ENCODE measurements at regions not wholly inside any gene's neighbourhood (a gene's known extent, or its start where the extent isn't known, plus 50 kb on each side); places are given as distances from the start of the nearest gene placed in this dataset.

- Histone ChIP-seq H2AFZ (ENCODE audit: low read length) (no peak overlapping the region), H3K79me2 (ENCODE audit: insufficient read depth, low read depth, low read length) (no peaks in the 10 kb centered on the region), H4K20me1 (ENCODE audit: insufficient read depth, low read length) (no peaks in the 10 kb centered on the region), H3K9me3 (ENCODE audit: low read length) (no peaks in the 10 kb centered on the region), H3K36me3 (ENCODE audit: insufficient read depth, low read length) (no peaks in the 10 kb centered on the region), H3K4me2 (ENCODE audit: low read length) (no peak overlapping the region), H3K27ac (ENCODE audit: low read depth, low read length, poor library complexity, severe bottlenecking) (no peak overlapping the region), H3K4me3 (ENCODE audit: low read depth, low read length, poor library complexity, severe bottlenecking) (no peak overlapping the region), H3K4me1 (ENCODE audit: insufficient read depth, low read length, poor library complexity, severe bottlenecking) (no peaks in the 10 kb centered on the region), H3K9me2 (ENCODE audit: insufficient read depth, low read length) (no peaks in the 10 kb centered on the region)
- no TSS peak for BruUV-seq (replicated peaks)
- DNase-seq (ENCODE audit: low spot score), result no peak
- CTCF ChIA-PET (ENCODE audit: unreplicated experiment), result no interaction called here
- POLR2A ChIA-PET, result no interaction called here
- no peak for TF ChIP-seq EZH2phosphoT487 (IDR thresholded peaks at IDR 0.05; ENCODE audit: borderline replicate concordance, low read depth, low read length)
- no peak for TF ChIP-seq CTCF (conservative IDR thresholded peaks at IDR 0.05; ENCODE audit: low read length)
- intact Hi-C loops (cut with micrococcal nuclease; ENCODE audit: unreplicated experiment), result no loop called here
These were observed 107.4 kb downstream of the TMEM174 start for GRCh38 chr5:73280386-73280785.

GRCh38 chr5:73279805-73280204 is 106.8 kb downstream of the TMEM174 start:
- no TSS peak for BruUV-seq (replicated peaks)
- H3K79me2 ChIP-seq (ENCODE audit: insufficient read depth, low read depth, low read length), result no peaks in the 10 kb centered on the region
- no peak overlapping the region for H3K27ac ChIP-seq (ENCODE audit: low read depth, low read length, poor library complexity, severe bottlenecking)
- H4K20me1 ChIP-seq (ENCODE audit: insufficient read depth, low read length), result no peaks in the 10 kb centered on the region
- TF ChIP-seq CTCF (conservative IDR thresholded peaks at IDR 0.05; ENCODE audit: low read length) (no peak), EZH2phosphoT487 (IDR thresholded peaks at IDR 0.05; ENCODE audit: borderline replicate concordance, low read depth, low read length) (no peak)
- H3K4me2 ChIP-seq (ENCODE audit: low read length), result no peak overlapping the region
- no peaks in the 10 kb centered on the region for H3K9me2 ChIP-seq (ENCODE audit: insufficient read depth, low read length)
- DNase-seq (ENCODE audit: low spot score), result no peak
- H3K4me1 ChIP-seq (ENCODE audit: insufficient read depth, low read length, poor library complexity, severe bottlenecking), result no peaks in the 10 kb centered on the region
- H3K36me3 ChIP-seq (ENCODE audit: insufficient read depth, low read length), result no peaks in the 10 kb centered on the region
- intact Hi-C loops (cut with micrococcal nuclease; ENCODE audit: unreplicated experiment), result no loop called here
- H2AFZ ChIP-seq (ENCODE audit: low read length), result no peak overlapping the region
- ChIA-PET POLR2A (interaction anchor here (0.6 kb wide), 1 partner anchor 8 kb away, joined by 3 read pairs; no protein-coding TSS in a partner anchor), CTCF (ENCODE audit: unreplicated experiment) (no interaction called here)
- no peaks in the 10 kb centered on the region for H3K9me3 ChIP-seq (ENCODE audit: low read length)
- no peak overlapping the region for H3K4me3 ChIP-seq (ENCODE audit: low read depth, low read length, poor library complexity, severe bottlenecking)

- Histone ChIP-seq H3K9me2 (ENCODE audit: insufficient read depth, low read length) (no peaks in the 10 kb centered on the region), H3K4me2 (ENCODE audit: low read length) (no peak overlapping the region), H3K36me3 (ENCODE audit: insufficient read depth, low read length) (no peaks in the 10 kb centered on the region), H3K27ac (ENCODE audit: low read depth, low read length, poor library complexity, severe bottlenecking) (no peak overlapping the region), H3K4me1 (ENCODE audit: insufficient read depth, low read length, poor library complexity, severe bottlenecking) (no peaks in the 10 kb centered on the region), H3K4me3 (ENCODE audit: low read depth, low read length, poor library complexity, severe bottlenecking) (no peak overlapping the region), H2AFZ (ENCODE audit: low read length) (no peak overlapping the region), H3K9me3 (ENCODE audit: low read length) (no peaks in the 10 kb centered on the region), H3K79me2 (ENCODE audit: insufficient read depth, low read depth, low read length) (no peaks in the 10 kb centered on the region), H4K20me1 (ENCODE audit: insufficient read depth, low read length) (no peaks in the 10 kb centered on the region)
- BruUV-seq (replicated peaks), result no TSS peak
- no peak for DNase-seq (ENCODE audit: low spot score)
- POLR2A ChIA-PET, result interaction anchor here (0.5 to 0.7 kb wide), 2 partner anchors 285 to 1024 kb away, joined by 3 read pairs; no protein-coding TSS in a partner anchor
- TF ChIP-seq EZH2phosphoT487 (IDR thresholded peaks at IDR 0.05; ENCODE audit: borderline replicate concordance, low read depth, low read length), result no peak
- no peak for TF ChIP-seq CTCF (conservative IDR thresholded peaks at IDR 0.05; ENCODE audit: low read length)
- intact Hi-C loops (cut with micrococcal nuclease; ENCODE audit: unreplicated experiment), result no loop called here
- CTCF ChIA-PET (ENCODE audit: unreplicated experiment), result no interaction called here
These were observed 105.7 kb downstream of the TMEM174 start for GRCh38 chr5:73278693-73279092.
